ENCODE measurements at regions not wholly inside any gene's neighbourhood (a gene's known extent, or its start where the extent isn't known, plus 50 kb on each side); places are given as distances from the start of the nearest gene placed in this dataset.

DNA sequence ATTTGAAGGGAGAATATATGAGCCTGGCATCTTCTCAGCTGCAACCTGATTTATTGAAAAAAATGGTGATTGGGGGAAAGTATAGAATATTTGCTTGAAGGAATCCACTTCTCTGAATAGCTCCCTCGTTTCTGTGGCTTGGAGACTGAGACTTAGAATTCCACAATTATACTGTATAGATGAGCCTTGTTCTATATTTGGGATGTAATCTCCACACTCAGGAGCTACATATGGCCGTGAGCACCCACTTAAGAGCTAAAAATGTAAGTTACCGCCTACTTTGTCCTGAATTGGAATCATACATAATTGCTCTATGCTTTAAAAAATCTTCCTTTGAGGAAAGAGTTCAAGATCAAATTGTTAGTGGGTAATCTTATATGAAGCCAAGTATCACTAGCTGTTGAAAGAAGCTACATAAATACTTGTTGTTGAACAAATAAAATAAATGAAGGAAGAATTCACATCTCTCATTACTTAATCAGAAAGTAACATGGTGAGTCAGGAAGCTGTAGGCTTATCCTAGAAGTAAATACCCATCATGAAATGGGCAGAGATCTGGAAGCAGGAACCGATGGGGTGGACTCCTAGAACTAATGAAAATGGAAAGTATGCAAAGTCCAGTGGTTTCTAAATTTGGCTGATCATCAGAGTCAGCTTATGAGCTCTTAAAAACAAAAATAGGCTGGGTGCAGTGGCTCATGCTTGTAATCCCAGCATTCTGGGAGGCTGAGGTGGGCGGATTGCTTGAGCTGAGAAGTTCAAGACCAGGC, 254.3 kb downstream of the SOX4 start:
- H3K9ac ChIP-seq (ENCODE audit: insufficient read depth in 1 of 2, low read length in 2 of 2), result no peak overlapping the region
- 71 to 83% methylated on average over 5 of the region's 5 CpGs for WGBS, 2 donors
- no peak for DNase-seq

GRCh38 chr6:21850691-21851090, 257.1 kb downstream of the SOX4 start:
- Histone ChIP-seq H3K9ac (ENCODE audit: insufficient read depth in 1 of 2, low read length in 2 of 2) (no peak overlapping the region), H3K27ac (ENCODE audit: low read depth in 1 of 2, low read length in 1 of 2) (no peak overlapping the region), H3K4me3 (no peak overlapping the region), H3K27me3 (ENCODE audit: control insufficient read depth in 3 of 3, insufficient read depth in 3 of 3, low read length in 2 of 3) (no peaks in the 10 kb centered on the region), H3K4me1 (ENCODE audit: control insufficient read depth in 5 of 5, insufficient read depth in 5 of 5, low read length in 5 of 5) (peaks cover 4 to 30% (median 11%) of the 10 kb centered on the region in 5 donors), H3K36me3 (ENCODE audit: control insufficient read depth in 4 of 4, insufficient read depth in 4 of 4, low read length in 4 of 4) (no peaks in the 10 kb centered on the region), H3K9me3 (ENCODE audit: control insufficient read depth in 4 of 4, insufficient read depth in 3 of 4, low read length in 3 of 4) (no peaks in the 10 kb centered on the region)
- ATAC-seq (ENCODE audit: insufficient read depth, low FRiP score) (no peak), DNase-seq (no peak)
- TF ChIP-seq CTCF (IDR thresholded peaks at IDR 0.05; ENCODE audit: control extremely low read depth, extremely low read depth), result no peak
- whole genome bisulfite sequencing, 2 donors, result 38 to 75% methylated on average over 1 of the region's 1 CpG

More for the DNA sequence above, 254.3 kb downstream of the SOX4 start:
- no peak for ATAC-seq (ENCODE audit: insufficient read depth, low FRiP score)
- Histone ChIP-seq H3K9me3 (ENCODE audit: control insufficient read depth in 4 of 4, insufficient read depth in 3 of 4, low read length in 3 of 4) (no peaks in the 10 kb centered on the region), H3K4me1 (ENCODE audit: control insufficient read depth in 5 of 5, insufficient read depth in 5 of 5, low read length in 5 of 5) (peaks cover 4 to 46% (median 25%) of the 10 kb centered on the region in 5 donors), H3K27ac (ENCODE audit: low read depth in 1 of 2, low read length in 1 of 2) (no peak overlapping the region), H3K27me3 (ENCODE audit: control insufficient read depth in 3 of 3, insufficient read depth in 3 of 3, low read length in 2 of 3) (no peaks in the 10 kb centered on the region), H3K36me3 (ENCODE audit: control insufficient read depth in 4 of 4, insufficient read depth in 4 of 4, low read length in 4 of 4) (no peaks in the 10 kb centered on the region), H3K4me3 (no peak overlapping the region)
- TF ChIP-seq CTCF (IDR thresholded peaks at IDR 0.05; ENCODE audit: control extremely low read depth, extremely low read depth), result no peak

DNA sequence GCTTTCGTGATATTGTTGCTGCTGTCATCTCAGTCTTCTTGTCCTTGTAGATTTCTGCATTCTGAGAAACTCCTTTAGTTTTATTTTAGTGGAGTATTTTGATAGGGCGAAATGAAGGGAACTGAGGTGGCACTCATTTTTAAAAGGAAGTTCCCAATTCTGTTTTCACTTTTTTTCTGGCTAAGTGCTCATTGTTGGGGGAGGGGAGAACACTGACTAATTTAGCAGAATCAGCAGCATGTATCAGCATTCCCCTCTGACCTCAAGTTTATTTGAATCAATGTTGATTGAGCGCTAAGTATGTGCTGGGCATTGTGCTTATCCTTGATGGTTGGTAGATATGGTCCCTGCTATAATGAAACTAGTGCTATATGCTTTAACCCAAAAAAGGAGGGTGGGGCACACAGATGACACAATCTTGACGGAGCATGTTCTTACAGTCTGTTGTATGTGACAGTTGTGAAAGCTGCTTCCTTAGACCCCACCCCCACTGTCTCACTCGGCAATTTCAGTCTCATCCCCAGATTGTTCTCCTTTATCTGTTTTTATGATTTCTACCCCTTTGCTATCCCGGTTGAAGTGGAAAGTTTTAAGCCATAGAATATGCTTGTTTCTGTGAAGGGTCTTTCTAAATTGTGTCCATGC, 262.4 kb downstream of the SOX4 start:
- no peak for TF ChIP-seq CTCF (IDR thresholded peaks at IDR 0.05; ENCODE audit: control extremely low read depth, extremely low read depth)

More for the DNA sequence above, 262.4 kb downstream of the SOX4 start:
- Histone ChIP-seq H3K36me3 (ENCODE audit: control insufficient read depth in 4 of 4, insufficient read depth in 4 of 4, low read length in 4 of 4) (peaks cover 0 to 5% (median 0%) of the 10 kb centered on the region in 4 donors), H3K4me3 (no peak overlapping the region), H3K27ac (ENCODE audit: low read depth in 1 of 2, low read length in 1 of 2) (no peak overlapping the region), H3K4me1 (ENCODE audit: control insufficient read depth in 5 of 5, insufficient read depth in 5 of 5, low read length in 5 of 5) (peaks cover 0 to 14% (median 8%) of the 10 kb centered on the region in 5 donors), H3K9ac (ENCODE audit: insufficient read depth in 1 of 2, low read length in 2 of 2) (no peak overlapping the region), H3K27me3 (ENCODE audit: control insufficient read depth in 3 of 3, insufficient read depth in 3 of 3, low read length in 2 of 3) (no peaks in the 10 kb centered on the region), H3K9me3 (ENCODE audit: control insufficient read depth in 4 of 4, insufficient read depth in 3 of 4, low read length in 3 of 4) (peaks cover 0 to under 1% (median 0%) of the 10 kb centered on the region in 4 donors)
- WGBS, 2 donors, result 33 to 61% methylated on average over 6 of the region's 6 CpGs
- peak; percentile 38 for ATAC-seq (ENCODE audit: insufficient read depth, low FRiP score)
- DNase-seq, result peak; percentile 48 to 84 (median 76)

Measured in lung (tissue), 11 donors.